Mesenchymal stem cell (in vitro differentiated cells and primary cell): ENCODE measurements at regions not wholly inside any gene's neighbourhood (a gene's known extent, or its start where the extent isn't known, plus 50 kb on each side); places are given as distances from the start of the nearest gene placed in this dataset.
"Not testable (repeated sequence)": the region's sequence is repeated elsewhere in the genome, so short reads cannot be mapped to it uniquely, and the experiment has no call there.

Experiments used
- DNase-seq: peaks from one replicate; pipeline ENCODE4 v3.0.0-alpha.2; 2013
- H2AFZ ChIP-seq: one replicate; pipeline ENCODE4 v1.6.1; 2013; ENCODE audit warnings: low read depth, mild to moderate bottlenecking, control low read depth, inconsistent platforms, low read length, moderate library complexity
- H2AK5ac ChIP-seq: 2 replicates; pipeline ENCODE4 v1.6.1; 2013; ENCODE audit warnings: low read length, moderate library complexity, mild to moderate bottlenecking, inconsistent platforms; ENCODE audit not compliant: severe bottlenecking
- H2BK120ac ChIP-seq: one replicate; pipeline ENCODE4 v1.6.1; 2013; ENCODE audit warnings: low read depth, mild to moderate bottlenecking, inconsistent platforms, low read length, moderate library complexity
- H2BK12ac ChIP-seq, 2 experiments: one replicate each; pipeline ENCODE4 v1.6.1; 2013; ENCODE audit warnings: inconsistent platforms in 2 of 2, low read length in 2 of 2, mild to moderate bottlenecking in 2 of 2, moderate library complexity in 2 of 2, control low read depth in 1 of 2
- H2BK15ac ChIP-seq: one replicate; pipeline ENCODE4 v1.6.1; 2013; ENCODE audit warnings: mild to moderate bottlenecking, low read depth, inconsistent platforms; ENCODE audit not compliant: poor library complexity, severe bottlenecking
- H2BK5ac ChIP-seq: 2 replicates; pipeline ENCODE4 v1.6.1; 2013; ENCODE audit warnings: low read depth, mild to moderate bottlenecking, low read length, control low read depth, inconsistent platforms; ENCODE audit not compliant: poor library complexity, severe bottlenecking
- H3K14ac ChIP-seq, 2 experiments: one replicate each; pipeline ENCODE4 v1.6.1; 2013; ENCODE audit warnings: inconsistent platforms in 2 of 2, low read length in 2 of 2, control low read depth in 1 of 2, mild to moderate bottlenecking in 1 of 2, moderate library complexity in 1 of 2
- H3K18ac ChIP-seq, 2 experiments: one replicate each; pipeline ENCODE4 v1.6.1; 2013; ENCODE audit warnings: inconsistent platforms in 2 of 2, low read length in 2 of 2, control low read depth in 1 of 2, low read depth in 1 of 2, mild to moderate bottlenecking in 1 of 2
- H3K23ac ChIP-seq, 2 experiments: one replicate each; pipeline ENCODE4 v1.6.1; 2013; ENCODE audit warnings: inconsistent platforms in 2 of 2, low read length in 2 of 2, mild to moderate bottlenecking in 2 of 2, moderate library complexity in 2 of 2, control low read depth in 1 of 2
- H3K27ac ChIP-seq: 2 replicates; pipeline ENCODE4 v1.5.1; 2013; ENCODE audit warnings: mild to moderate bottlenecking, moderate library complexity, low read length, control low read depth, inconsistent platforms; ENCODE audit not compliant: poor library complexity, severe bottlenecking
- H3K27me3 ChIP-seq, 2 experiments: 2 replicates each; pipeline versions ENCODE4 v1.6.1 to v1.7.0; 2013; ENCODE audit warnings: low read length in 2 of 2, mild to moderate bottlenecking in 2 of 2, moderate library complexity in 2 of 2, control low read depth in 1 of 2, inconsistent platforms in 1 of 2; ENCODE audit not compliant: control insufficient read depth in 1 of 2, insufficient read depth in 1 of 2
- H3K36me3 ChIP-seq, 2 experiments: 2 replicates each; pipeline versions ENCODE4 v1.6.1 to v1.7.0; 2013; ENCODE audit warnings: low read length in 2 of 2, control low read depth in 1 of 2, inconsistent platforms in 1 of 2, low read depth in 1 of 2, mild to moderate bottlenecking in 1 of 2; ENCODE audit not compliant: insufficient read depth in 2 of 2, control insufficient read depth in 1 of 2
- H3K4ac ChIP-seq, 2 experiments: one replicate each; pipeline ENCODE4 v1.6.1; 2013; ENCODE audit warnings: inconsistent platforms in 2 of 2, low read length in 2 of 2, mild to moderate bottlenecking in 2 of 2, moderate library complexity in 2 of 2, control low read depth in 1 of 2, low read depth in 1 of 2
- H3K4me1 ChIP-seq: 2 replicates; pipeline ENCODE4 v1.6.1; 2013; ENCODE audit warnings: low read depth, low read length, control low read depth; ENCODE audit not compliant: control insufficient read depth, insufficient read depth
- H3K4me2 ChIP-seq: 2 replicates; pipeline ENCODE4 v1.6.1; 2013; ENCODE audit warnings: low read length, mild to moderate bottlenecking, inconsistent platforms; ENCODE audit not compliant: poor library complexity, severe bottlenecking
- H3K4me3 ChIP-seq, 2 experiments: 2 replicates each; pipeline versions ENCODE4 v1.5.1 to v1.7.0; 2013; ENCODE audit warnings: low read length in 2 of 2, mild to moderate bottlenecking in 2 of 2, control low read depth in 1 of 2, low read depth in 1 of 2; ENCODE audit not compliant: insufficient read depth in 1 of 2
- H3K79me1 ChIP-seq: replicated peaks from 2 replicates; pipeline ENCODE4 v1.6.1; 2013; ENCODE audit warnings: mild to moderate bottlenecking, control low read depth, low read length, inconsistent platforms; ENCODE audit not compliant: poor library complexity, severe bottlenecking
- H3K9ac ChIP-seq: 2 replicates; pipeline ENCODE4 v1.7.0; 2013; ENCODE audit warnings: mild to moderate bottlenecking, low read length, moderate library complexity
- H3K9me3 ChIP-seq: 2 replicates; pipeline ENCODE4 v1.7.0; 2013; ENCODE audit warnings: mild to moderate bottlenecking, low read length; ENCODE audit not compliant: control insufficient read depth
- H4K8ac ChIP-seq: one replicate; pipeline ENCODE4 v1.6.1; 2013; ENCODE audit warnings: inconsistent platforms, mild to moderate bottlenecking, low read length, moderate library complexity
- H4K91ac ChIP-seq: one replicate; pipeline ENCODE4 v1.6.1; 2013; ENCODE audit warnings: mild to moderate bottlenecking, low read length, inconsistent platforms
- WGBS: methylation state at CpG from one replicate; pipeline ENCODE4 v1.1.7; 2013; ENCODE audit warnings: mixed read lengths; 5-methylcytosine and 5-hydroxymethylcytosine counted together

DNA sequence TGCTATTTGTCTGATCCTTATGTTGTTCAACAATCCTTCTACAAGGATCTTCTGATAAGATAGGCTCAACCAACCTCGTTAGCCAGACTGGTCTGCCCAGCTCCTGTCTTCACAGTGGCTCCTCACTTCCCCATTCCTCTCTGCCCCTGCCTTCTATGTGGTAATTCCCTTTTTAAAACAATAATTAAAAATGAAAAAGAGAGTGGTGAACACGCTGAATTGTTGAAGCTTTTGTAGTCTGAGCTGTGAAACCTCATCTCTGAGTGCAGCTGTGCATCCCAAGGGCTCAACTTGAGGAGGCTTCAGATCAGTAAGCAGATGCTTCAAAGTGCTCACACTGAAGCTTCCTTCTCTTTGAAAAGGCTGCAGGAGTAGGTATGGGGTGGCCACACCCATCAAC, 70.7 kb upstream of the JUN start:
- H2BK5ac ChIP-seq = no peak overlapping the region
- peak overlapping the region; percentile 20 to 79 for H2BK12ac ChIP-seq
- no peak overlapping the region for H3K23ac ChIP-seq
- peak overlapping the region; percentile 13 to 18 for H3K18ac ChIP-seq
- H2AFZ ChIP-seq = no peak overlapping the region
- H3K4me2 ChIP-seq = no peak overlapping the region
- H3K4me1 ChIP-seq = peaks cover 9% of the 10 kb centered on the region
- WGBS = 71% methylated on average over 2 of the region's 2 CpGs
- H3K9me3 ChIP-seq = no peaks in the 10 kb centered on the region
- H3K27ac ChIP-seq = peak overlapping the region; percentile 56
- no peak overlapping the region for H3K14ac ChIP-seq
- H2BK120ac ChIP-seq = peak overlapping the region; percentile 56
- no peak overlapping the region for H3K9ac ChIP-seq
- H3K36me3 ChIP-seq = no peaks in the 10 kb centered on the region
- peak overlapping the region; percentile 50 for H2AK5ac ChIP-seq
- peak overlapping the region in 1 of 2 experiments; percentile 33 for H3K4ac ChIP-seq
- no peak overlapping the region for H3K4me3 ChIP-seq
- DNase-seq = peak; percentile 17
- H3K79me1 ChIP-seq = no peaks in the 10 kb centered on the region
- H4K91ac ChIP-seq = peak overlapping the region; percentile 22
- H4K8ac ChIP-seq = peak overlapping the region; percentile 10
- no peaks in the 10 kb centered on the region for H3K27me3 ChIP-seq
- H2BK15ac ChIP-seq = peak overlapping the region; percentile 6

DNA sequence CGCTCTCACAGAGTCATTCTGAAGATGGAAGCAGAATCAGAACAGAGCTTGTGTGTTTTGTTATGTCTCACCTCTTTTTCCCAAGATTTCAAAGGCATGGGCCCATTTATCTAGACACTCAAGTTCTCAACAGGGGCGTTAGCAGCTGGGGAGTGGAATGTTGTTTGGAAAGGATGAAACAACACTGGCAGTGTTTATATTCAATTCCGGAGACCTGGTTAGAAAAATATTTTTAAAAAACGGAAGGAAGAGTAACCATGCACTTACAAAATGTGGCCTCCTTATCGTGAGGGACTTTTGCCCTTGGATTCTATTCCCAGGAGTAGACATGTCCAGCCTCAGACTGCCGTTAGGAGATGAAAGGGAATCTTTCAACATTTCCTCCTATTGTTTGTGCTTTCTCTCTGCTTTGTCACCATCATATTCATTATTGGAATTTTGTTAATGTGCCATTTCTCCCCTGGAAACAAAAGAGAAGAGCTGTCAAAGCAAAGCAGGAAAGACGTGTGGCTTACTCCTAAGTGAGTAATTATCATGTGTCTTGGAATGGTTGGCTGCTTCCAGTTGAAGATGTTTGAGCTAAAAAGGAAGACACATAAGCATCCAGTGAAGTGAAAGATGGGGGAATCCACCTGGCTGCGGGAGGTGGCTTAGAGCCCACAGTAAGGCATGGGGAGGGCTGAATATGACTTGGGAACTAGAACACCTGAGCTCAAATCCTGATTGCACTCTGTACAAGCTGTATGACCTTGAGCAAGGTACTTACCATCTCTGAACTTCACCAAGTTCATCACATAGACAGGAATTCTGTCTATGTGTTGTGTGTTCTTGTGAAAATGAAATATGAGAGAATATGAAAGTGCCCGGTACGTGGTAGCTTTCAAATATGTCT, 71.7 kb upstream of the JUN start:
- H2BK15ac ChIP-seq = no peak overlapping the region
- no peaks in the 10 kb centered on the region for H3K9me3 ChIP-seq
- peak overlapping the region; percentile 35 to 91 for H2BK12ac ChIP-seq
- H4K91ac ChIP-seq = peak overlapping the region; percentile 86
- H3K4me3 ChIP-seq = no peak overlapping the region
- peak overlapping the region; percentile 1 to 10 for H3K18ac ChIP-seq
- WGBS = 44% methylated on average over 6 of the region's 10 CpGs
- peaks cover 11% of the 10 kb centered on the region for H3K4me1 ChIP-seq
- H2AFZ ChIP-seq = no peak overlapping the region
- H3K23ac ChIP-seq = no peak overlapping the region
- H3K79me1 ChIP-seq = no peaks in the 10 kb centered on the region
- no peaks in the 10 kb centered on the region for H3K36me3 ChIP-seq
- peak overlapping the region; percentile 82 for H2AK5ac ChIP-seq
- no peaks in the 10 kb centered on the region for H3K27me3 ChIP-seq
- H3K4ac ChIP-seq = peak overlapping the region in 1 of 2 experiments; percentile 85
- H4K8ac ChIP-seq = no peak overlapping the region
- no peak overlapping the region for H2BK120ac ChIP-seq
- no peak overlapping the region for H2BK5ac ChIP-seq
- H3K9ac ChIP-seq = no peak overlapping the region
- no peak overlapping the region for H3K4me2 ChIP-seq
- peak overlapping the region; percentile 56 for H3K27ac ChIP-seq
- H3K14ac ChIP-seq = no peak overlapping the region
- DNase-seq = peak; percentile 35

DNA sequence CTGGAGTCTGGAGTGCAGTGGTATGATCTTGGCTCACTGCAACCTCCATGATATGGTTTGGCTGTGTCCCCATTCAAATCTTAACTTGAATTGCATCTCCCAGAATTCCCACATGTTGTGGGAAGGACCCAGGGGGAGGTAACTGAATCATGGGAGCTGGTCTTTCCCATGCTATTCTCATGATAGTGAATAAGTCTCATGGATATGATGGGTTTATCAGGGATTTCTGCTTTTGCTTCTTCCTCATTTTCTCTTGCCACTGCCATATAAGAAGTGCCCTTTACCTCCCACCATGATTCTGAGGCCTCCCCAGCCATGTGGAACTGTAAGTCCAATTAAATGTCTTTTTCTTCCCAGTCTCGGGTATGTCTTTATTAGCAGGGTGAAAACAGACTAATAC, 72.4 kb upstream of the JUN start:
- H2AK5ac ChIP-seq, H2BK5ac ChIP-seq, H3K4ac ChIP-seq, H2BK120ac ChIP-seq, H3K27ac ChIP-seq, H3K27me3 ChIP-seq, H4K91ac ChIP-seq, H2BK12ac ChIP-seq, H3K18ac ChIP-seq, H4K8ac ChIP-seq, H3K9ac ChIP-seq, H3K4me2 ChIP-seq, H3K4me3 ChIP-seq, H3K14ac ChIP-seq, H3K79me1 ChIP-seq, H2BK15ac ChIP-seq, H3K23ac ChIP-seq, H3K9me3 ChIP-seq, H2AFZ ChIP-seq, DNase-seq, H3K36me3 ChIP-seq: not testable (repeated sequence)
- H3K4me1 ChIP-seq = peaks cover 11% of the 10 kb centered on the region
- WGBS = 90% methylated on average over 1 of the region's 1 CpG
